Right ventricle myocardium superior (tissue), 1 donor: ENCODE measurements at regions not wholly inside any gene's neighbourhood (a gene's known extent, or its start where the extent isn't known, plus 50 kb on each side); places are given as distances from the start of the nearest gene placed in this dataset.

ENCODE experiments used
- ATAC-seq: fragments of 200-7000 bp; cut with Tn5 transposase; one replicate; pipeline ENCODE4 v1.9.1; 2020; ENCODE audit warnings: mild to moderate bottlenecking; ENCODE audit not compliant: poor library complexity
- DNase-seq: peaks from one replicate; pipeline ENCODE4 v3.0.0-alpha.2; 2020
- intact Hi-C: fragments of 100-400 bp; cut with DNase I; formaldehyde crosslinking; loops from one replicate; pipeline ENCODE4 v1.11.2; 2022
- donor health status: DM: no; HTN: yes; CAD: no; lungs with severe emphysema.

GRCh38 chr11:106421676-106422292, 344.3 kb downstream of the AASDHPPT start:
- ATAC-seq, result no peak
- no peak for DNase-seq
- intact Hi-C loops, result no loop called here

DNA sequence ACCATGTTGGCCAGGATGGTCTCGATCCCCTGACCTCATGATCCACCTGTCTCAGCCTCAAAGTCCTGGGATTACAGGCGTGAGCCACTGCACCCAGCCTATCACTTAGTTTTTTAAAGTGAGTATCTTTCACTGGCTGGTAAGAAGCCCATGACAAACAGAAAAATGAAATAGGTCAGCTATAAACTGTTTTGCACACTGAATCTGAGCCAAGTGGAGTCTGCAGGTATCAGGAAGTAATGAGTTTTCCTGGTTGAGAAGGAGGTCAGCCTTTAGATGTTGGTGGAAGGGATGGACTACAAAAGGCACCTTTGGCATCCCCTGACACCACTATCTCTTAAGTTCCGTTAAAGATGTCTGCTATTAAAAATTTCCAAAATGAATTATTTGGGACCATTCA, 345.1 kb downstream of the AASDHPPT start:
- DNase-seq, result no peak
- ATAC-seq, result no peak
- intact Hi-C loops, result no loop called here

- ATAC-seq (no peak), DNase-seq (no peak)
- intact Hi-C loops, result no loop called here
These were observed 346.6 kb downstream of the AASDHPPT start for GRCh38 chr11:106424111-106424510.

- ATAC-seq, result no peak
- intact Hi-C loops, result no loop called here
These were observed 348.4 kb downstream of the AASDHPPT start for GRCh38 chr11:106425819-106426218.

DNA sequence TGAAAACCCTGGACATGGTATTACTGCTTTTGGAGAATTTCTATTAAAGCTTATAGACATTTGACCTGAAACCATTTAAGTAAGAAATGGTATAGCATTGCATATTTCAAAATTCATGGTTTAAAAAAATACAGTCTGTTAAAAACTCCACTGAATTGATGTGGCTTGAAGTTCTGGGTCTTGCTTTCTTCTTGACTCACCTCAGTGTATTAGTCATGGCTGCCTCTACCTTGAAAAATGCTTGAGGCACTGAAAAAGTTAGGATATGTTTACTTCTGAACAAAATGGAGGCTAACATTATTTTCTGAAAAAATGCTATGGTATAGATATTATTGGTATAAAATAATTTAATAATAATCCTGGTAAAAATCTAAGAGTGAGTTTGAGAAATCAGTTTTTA, 349.2 kb downstream of the AASDHPPT start:
- ATAC-seq (no peak), DNase-seq (no peak)
- intact Hi-C loops, result no loop called here

More at GRCh38 chr11:106425819-106426218, 348.4 kb downstream of the AASDHPPT start:
- DNase-seq, result no peak

DNA sequence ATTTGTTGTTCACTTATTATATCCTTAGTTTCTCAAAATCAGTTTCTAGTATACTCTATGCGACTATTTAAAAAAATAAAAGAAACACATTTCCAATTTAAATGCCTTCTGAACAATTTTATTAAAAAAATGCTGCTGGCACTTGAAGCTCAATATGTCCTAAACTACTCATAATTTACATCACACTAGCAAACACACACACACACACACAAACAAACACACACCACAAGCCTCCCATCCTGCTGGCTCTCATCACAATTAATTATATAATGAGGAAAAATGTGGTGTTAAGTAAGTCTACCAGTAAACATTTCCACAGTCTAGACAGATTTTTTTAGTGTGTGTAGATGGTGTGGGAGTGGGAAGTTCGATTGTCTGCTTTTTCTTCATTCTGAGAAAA, 350.3 kb downstream of the AASDHPPT start:
- ATAC-seq (no peak), DNase-seq (no peak)
- intact Hi-C loops, result no loop called here

DNA sequence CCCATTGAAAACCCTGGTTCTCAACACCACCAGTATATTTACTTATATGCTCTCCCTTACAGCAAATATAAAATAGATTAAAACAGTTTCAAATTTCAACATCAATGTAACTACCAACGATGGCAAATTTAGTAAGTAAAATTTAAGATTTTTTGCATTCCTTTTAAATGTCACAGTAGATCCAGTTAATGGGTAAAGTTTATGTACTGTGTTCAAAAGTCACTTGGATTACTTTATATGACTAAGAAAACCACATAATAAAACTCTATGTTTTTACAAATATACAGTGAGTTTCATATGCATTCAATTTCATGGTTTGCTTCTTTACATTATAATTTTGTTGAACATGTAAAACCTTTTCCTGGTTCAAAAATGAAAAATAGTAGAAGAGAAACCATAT, 364.6 kb downstream of the AASDHPPT start:
- DNase-seq (no peak), ATAC-seq (no peak)
- intact Hi-C loops, result no loop called here

GRCh38 chr11:106446302-106446701, 368.8 kb downstream of the AASDHPPT start:
- intact Hi-C loops, result no loop called here
- ATAC-seq (no peak), DNase-seq (no peak)

DNA sequence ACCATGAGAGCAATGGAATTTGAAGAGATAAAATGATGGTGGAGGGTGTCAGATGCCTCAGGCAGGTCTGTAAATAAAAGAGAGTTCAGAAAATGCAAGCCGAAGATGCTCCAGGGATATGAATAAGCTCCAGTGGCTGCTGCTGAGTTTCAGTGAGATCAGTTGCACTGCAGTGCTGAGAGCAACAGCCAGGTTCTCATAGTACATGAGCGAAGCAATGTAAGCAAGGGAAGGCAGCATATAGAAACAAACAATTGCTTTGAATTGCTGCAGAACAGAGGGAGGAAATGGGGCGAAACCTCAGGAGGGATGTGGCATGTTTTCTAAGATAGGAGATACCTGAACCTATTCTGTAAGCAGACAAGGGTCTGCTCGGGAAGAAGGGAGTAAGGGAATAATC, 369.5 kb downstream of the AASDHPPT start:
- DNase-seq (no peak), ATAC-seq (no peak)
- intact Hi-C loops, result no loop called here

DNA sequence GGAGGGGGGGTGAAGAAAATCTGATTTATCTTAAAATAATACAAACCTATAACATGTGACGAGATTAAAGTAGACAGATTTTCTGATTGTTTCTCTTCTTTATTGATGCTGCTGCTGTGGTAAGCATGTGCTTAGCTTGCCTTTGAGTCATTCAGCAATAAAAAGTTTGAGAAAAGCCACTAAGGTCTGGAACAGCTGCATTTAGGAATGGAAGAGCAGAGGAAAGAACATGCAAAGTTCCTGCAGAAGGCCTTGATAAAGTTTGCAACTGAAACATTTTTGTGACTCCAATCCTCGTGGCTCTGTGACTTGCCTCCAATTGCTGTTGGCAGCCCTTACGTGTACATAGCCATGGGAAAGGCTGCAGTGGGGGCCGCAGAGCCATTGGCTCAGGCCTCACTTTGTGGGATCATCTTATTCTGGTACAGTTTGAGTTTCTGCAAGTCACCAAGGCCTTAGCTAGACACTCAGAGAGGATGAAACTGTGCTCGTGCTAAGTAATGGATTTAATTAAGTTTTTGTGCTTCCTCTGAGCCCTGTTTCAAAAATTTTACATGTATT, 370.2 kb downstream of the AASDHPPT start:
- intact Hi-C loops, result no loop called here
- DNase-seq (no peak), ATAC-seq (no peak)

GRCh38 chr11:106449763-106450162, 372.3 kb downstream of the AASDHPPT start:
- intact Hi-C loops, result no loop called here
- ATAC-seq (no peak), DNase-seq (no peak)

GRCh38 chr11:106451228-106451922, 373.9 kb downstream of the AASDHPPT start:
- DNase-seq, result no peak
- intact Hi-C loops, result no loop called here
- ATAC-seq, result no peak

GRCh38 chr11:106456647-106457046, 379.2 kb downstream of the AASDHPPT start:
- intact Hi-C loops, result no loop called here
- ATAC-seq (no peak), DNase-seq (no peak)

- ATAC-seq (no peak), DNase-seq (no peak)
- intact Hi-C loops, result no loop called here
These were observed 380.3 kb downstream of the AASDHPPT start for GRCh38 chr11:106457727-106458126.

DNA sequence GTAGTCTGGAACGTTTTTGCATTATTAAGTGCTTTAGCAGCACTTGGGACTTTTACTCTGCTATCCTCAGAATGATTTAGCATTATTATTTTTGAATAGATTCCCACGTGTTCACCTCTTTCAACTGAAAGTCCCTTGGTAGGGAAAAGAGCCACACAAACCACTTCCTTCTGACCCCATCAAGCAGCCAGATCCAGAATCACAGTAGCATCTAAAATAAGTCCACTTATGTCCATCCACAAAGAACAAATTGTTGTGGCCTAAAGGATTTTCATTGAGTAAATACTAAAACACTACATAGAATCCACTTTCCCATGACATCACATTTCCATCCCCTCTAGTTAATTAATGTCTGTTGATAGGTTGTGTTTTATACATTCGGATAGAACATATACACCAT, 381.7 kb downstream of the AASDHPPT start:
- no peak for ATAC-seq

GRCh38 chr11:106461148-106461691, 383.8 kb downstream of the AASDHPPT start:
- ATAC-seq (no peak), DNase-seq (no peak)
- intact Hi-C loops, result no loop called here

More for the DNA sequence above, 381.7 kb downstream of the AASDHPPT start:
- no peak for DNase-seq
- intact Hi-C loops, result no loop called here

DNA sequence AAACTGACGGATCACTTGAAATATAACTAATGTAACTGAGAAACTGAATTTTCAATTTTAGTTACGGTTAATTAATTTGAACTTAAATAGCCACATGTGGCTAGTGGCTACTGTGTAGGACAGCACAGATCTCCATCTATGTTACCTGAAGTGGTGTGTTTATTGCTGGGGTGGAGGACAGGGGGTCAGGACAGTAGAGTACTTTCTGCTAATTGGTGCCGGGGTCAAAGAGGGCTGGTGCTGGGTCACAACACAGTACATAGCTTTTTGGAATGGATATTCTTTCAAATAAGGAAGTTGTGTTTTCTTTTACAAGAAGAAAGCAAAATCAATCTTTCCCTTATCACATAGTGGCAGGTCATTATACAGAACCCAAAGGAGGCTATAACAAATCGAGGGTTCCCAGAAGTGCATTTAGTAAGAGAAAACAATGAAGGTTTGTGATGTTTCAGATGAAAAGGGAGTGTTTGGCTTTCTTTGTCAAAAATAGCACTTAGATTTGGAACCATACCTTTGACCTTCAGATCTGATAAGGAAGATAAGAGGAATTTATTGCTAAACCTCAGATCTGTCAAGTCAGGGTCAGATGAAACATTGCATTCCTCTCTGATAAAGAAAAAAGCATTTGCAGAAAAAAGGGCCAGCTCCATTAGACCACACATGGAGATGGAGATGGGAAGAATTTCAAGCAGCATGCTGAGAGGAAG, 384.5 kb downstream of the AASDHPPT start:
- intact Hi-C loops, result no loop called here

DNA sequence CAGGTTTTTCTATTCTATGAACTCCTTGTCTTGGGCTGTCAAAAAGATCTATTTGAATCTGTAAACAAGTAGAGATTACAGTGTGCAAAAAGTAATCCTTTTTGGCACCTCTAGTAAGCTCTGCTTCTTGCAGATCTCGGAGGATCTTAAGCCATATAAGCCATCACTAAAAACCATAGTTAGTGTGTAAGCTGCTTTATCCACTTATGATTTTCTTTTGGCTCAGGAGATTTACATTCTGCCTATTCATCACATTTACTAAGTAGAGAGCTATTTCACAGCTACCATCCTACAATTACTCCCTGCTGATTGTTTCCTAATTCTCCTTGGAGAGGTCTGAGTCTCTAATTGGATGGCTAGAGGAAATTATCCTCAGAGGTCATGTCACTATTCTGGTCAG, 385.7 kb downstream of the AASDHPPT start:
- DNase-seq, result no peak
- intact Hi-C loops, result no loop called here
- no peak for ATAC-seq

More for the DNA sequence above, 384.5 kb downstream of the AASDHPPT start:
- DNase-seq, result no peak
- ATAC-seq, result no peak

- intact Hi-C loops, result no loop called here
- ATAC-seq (no peak), DNase-seq (no peak)
These were observed 386.3 kb downstream of the AASDHPPT start for GRCh38 chr11:106463796-106464201.
